ENCODE measurements at regions not wholly inside any gene's neighbourhood (a gene's known extent, or its start where the extent isn't known, plus 50 kb on each side); places are given as distances from the start of the nearest gene placed in this dataset.

GRCh38 chr2:206212673-206213513 lies 53.2 kb downstream of the EEF1B2 start:
- intact Hi-C loops (cut with DNase I), result no loop called here
- Histone ChIP-seq H3K36me3 (ENCODE audit: insufficient read depth in 1 of 2, low read depth in 1 of 2) (no peaks in the 10 kb centered on the region), H3K27ac (no peak overlapping the region), H3K27me3 (ENCODE audit: insufficient read depth in 3 of 3, low read length in 2 of 3) (no peaks in the 10 kb centered on the region), H3K4me1 (peaks cover 8% of the 10 kb centered on the region), H3K4me3 (peak overlapping the region; percentile 30), H3K9me3 (no peaks in the 10 kb centered on the region)
- whole genome bisulfite sequencing, 3 donors, result 25 to 33% (median 26%) methylated on average over 10 of the region's 10 CpGs
- TF ChIP-seq, protein P1, sequence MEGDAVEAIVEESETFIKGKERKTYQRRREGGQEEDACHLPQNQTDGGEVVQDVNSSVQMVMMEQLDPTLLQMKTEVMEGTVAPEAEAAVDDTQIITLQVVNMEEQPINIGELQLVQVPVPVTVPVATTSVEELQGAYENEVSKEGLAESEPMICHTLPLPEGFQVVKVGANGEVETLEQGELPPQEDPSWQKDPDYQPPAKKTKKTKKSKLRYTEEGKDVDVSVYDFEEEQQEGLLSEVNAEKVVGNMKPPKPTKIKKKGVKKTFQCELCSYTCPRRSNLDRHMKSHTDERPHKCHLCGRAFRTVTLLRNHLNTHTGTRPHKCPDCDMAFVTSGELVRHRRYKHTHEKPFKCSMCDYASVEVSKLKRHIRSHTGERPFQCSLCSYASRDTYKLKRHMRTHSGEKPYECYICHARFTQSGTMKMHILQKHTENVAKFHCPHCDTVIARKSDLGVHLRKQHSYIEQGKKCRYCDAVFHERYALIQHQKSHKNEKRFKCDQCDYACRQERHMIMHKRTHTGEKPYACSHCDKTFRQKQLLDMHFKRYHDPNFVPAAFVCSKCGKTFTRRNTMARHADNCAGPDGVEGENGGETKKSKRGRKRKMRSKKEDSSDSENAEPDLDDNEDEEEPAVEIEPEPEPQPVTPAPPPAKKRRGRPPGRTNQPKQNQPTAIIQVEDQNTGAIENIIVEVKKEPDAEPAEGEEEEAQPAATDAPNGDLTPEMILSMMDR (IDR thresholded peaks at IDR 0.05), result no peak
- DNase-seq (no peak), ATAC-seq (no peak)

DNA sequence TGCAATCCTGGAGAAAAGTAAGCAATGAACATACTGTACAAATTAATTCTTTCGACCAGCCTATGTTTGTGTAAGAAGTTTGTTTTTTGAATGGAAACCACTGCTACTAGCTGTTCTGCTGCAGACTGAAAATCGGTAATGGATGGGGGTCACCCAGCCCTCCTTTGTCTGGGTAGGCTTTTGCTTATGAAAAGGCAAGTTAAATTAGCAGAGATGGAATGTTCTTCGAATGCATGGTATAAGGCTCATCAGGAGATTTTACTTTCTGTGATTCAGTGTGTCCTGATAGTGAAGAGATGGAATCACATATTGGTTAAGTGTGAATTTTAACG lies 53.8 kb downstream of the EEF1B2 start:
- H3K36me3 ChIP-seq (ENCODE audit: insufficient read depth in 1 of 2, low read depth in 1 of 2), result no peaks in the 10 kb centered on the region
- TF ChIP-seq, protein P1 (IDR thresholded peaks at IDR 0.05), result no peak
- H3K4me3 ChIP-seq, result no peak overlapping the region
- H3K27ac ChIP-seq, result no peak overlapping the region
- no peaks in the 10 kb centered on the region for H3K27me3 ChIP-seq (ENCODE audit: insufficient read depth in 3 of 3, low read length in 2 of 3)
- DNase-seq, result no peak
- intact Hi-C loops (cut with DNase I), result no loop called here
- H3K9me3 ChIP-seq, result no peaks in the 10 kb centered on the region
- 32 to 40% (median 35%) methylated on average over 4 of the region's 4 CpGs for WGBS, 3 donors
- ATAC-seq, result no peak
- H3K4me1 ChIP-seq, result peaks cover 8% of the 10 kb centered on the region

GRCh38 chr2:206217166-206217565 lies 57.3 kb upstream of the ZDBF2 start:
- no peaks in the 10 kb centered on the region for H3K9me3 ChIP-seq
- H3K27me3 ChIP-seq (ENCODE audit: insufficient read depth in 3 of 3, low read length in 2 of 3), result no peaks in the 10 kb centered on the region
- H3K27ac ChIP-seq, result no peak overlapping the region
- DNase-seq (no peak), ATAC-seq (no peak)
- peaks cover 8% of the 10 kb centered on the region for H3K4me1 ChIP-seq
- 54 to 59% (median 57%) methylated on average over 5 of the region's 5 CpGs for WGBS, 3 donors
- intact Hi-C loops (cut with DNase I), result no loop called here
- TF ChIP-seq, protein P1 (IDR thresholded peaks at IDR 0.05), result no peak
- H3K4me3 ChIP-seq, result no peak overlapping the region
- no peaks in the 10 kb centered on the region for H3K36me3 ChIP-seq (ENCODE audit: insufficient read depth in 1 of 2, low read depth in 1 of 2)

- DNase-seq (no peak), ATAC-seq (no peak)
- H3K4me3 ChIP-seq, result no peak overlapping the region
- TF ChIP-seq, protein P1 (IDR thresholded peaks at IDR 0.05), result no peak
- H3K36me3 ChIP-seq (ENCODE audit: insufficient read depth in 1 of 2, low read depth in 1 of 2), result no peaks in the 10 kb centered on the region
- H3K4me1 ChIP-seq, result peaks cover 6% of the 10 kb centered on the region
- intact Hi-C loops (cut with DNase I), result no loop called here
- 18 to 23% (median 21%) methylated on average over 6 of the region's 6 CpGs for WGBS, 3 donors
- H3K9me3 ChIP-seq, result no peaks in the 10 kb centered on the region
- H3K27me3 ChIP-seq (ENCODE audit: insufficient read depth in 3 of 3, low read length in 2 of 3), result no peaks in the 10 kb centered on the region
- H3K27ac ChIP-seq, result no peak overlapping the region
Observed at GRCh38 chr2:206217743-206218142, 56.7 kb upstream of the ZDBF2 start.

- ATAC-seq (no peak), DNase-seq (no peak)
- no peaks in the 10 kb centered on the region for H3K36me3 ChIP-seq (ENCODE audit: insufficient read depth in 1 of 2, low read depth in 1 of 2)
- no peak overlapping the region for H3K27ac ChIP-seq
- no peak overlapping the region for H3K4me3 ChIP-seq
- intact Hi-C loops (cut with DNase I), result no loop called here
- H3K27me3 ChIP-seq (ENCODE audit: insufficient read depth in 3 of 3, low read length in 2 of 3), result no peaks in the 10 kb centered on the region
- peaks cover 2% of the 10 kb centered on the region for H3K4me1 ChIP-seq
- TF ChIP-seq, protein P1 (IDR thresholded peaks at IDR 0.05), result no peak
- WGBS, 3 donors, result 84 to 93% (median 92%) methylated on average over 4 of the region's 4 CpGs
- H3K9me3 ChIP-seq, result no peaks in the 10 kb centered on the region
Observed at GRCh38 chr2:206218156-206218555, 56.3 kb upstream of the ZDBF2 start.

Measured in psoas muscle (tissue), 7 donors.